GM10248 (cell line): ENCODE measurements at regions not wholly inside any gene's neighbourhood (a gene's known extent, or its start where the extent isn't known, plus 50 kb on each side); places are given as distances from the start of the nearest gene placed in this dataset.

Experiments used
- CTCF ChIA-PET: fragments of 300-600 bp; sonication (Branson Sonifier 250); formaldehyde crosslinking; extraction: SDS; loops from one replicate; lab custom pipeline; 2021; ENCODE audit warnings: antibody characterized with exemption; lab: Yijun Ruan, JAX
- POLR2A ChIA-PET: fragments of 350-650 bp; sonication (Branson Sonifier 250); formaldehyde crosslinking; extraction: SDS; loops from one replicate; lab custom pipeline; 2020; ENCODE audit warnings: antibody characterized with exemption; lab: Yijun Ruan, JAX
- DNase-seq: peaks from one replicate; pipeline ENCODE4 v3.0.0; 2012; ENCODE audit errors: extremely low spot score
- TF ChIP-seq, protein P1 (sequence below): IDR thresholded peaks from 2 replicates; pipeline ENCODE4 v1.5.1; 2012; ENCODE audit warnings: mild to moderate bottlenecking, low read depth; ENCODE audit errors: extremely low read depth, missing control alignments, control extremely low read depth

GRCh38 chr5:68732251-68732650 lies 361.6 kb upstream of the SLC30A5 start:
- ChIA-PET CTCF (interaction anchor here (0.7 to 1.6 kb wide), 3 partner anchors 9 to 276 kb away, joined by 3 to 7 read pairs (median 4); no protein-coding TSS in a partner anchor), POLR2A (no interaction called here)
- TF ChIP-seq, protein P1, sequence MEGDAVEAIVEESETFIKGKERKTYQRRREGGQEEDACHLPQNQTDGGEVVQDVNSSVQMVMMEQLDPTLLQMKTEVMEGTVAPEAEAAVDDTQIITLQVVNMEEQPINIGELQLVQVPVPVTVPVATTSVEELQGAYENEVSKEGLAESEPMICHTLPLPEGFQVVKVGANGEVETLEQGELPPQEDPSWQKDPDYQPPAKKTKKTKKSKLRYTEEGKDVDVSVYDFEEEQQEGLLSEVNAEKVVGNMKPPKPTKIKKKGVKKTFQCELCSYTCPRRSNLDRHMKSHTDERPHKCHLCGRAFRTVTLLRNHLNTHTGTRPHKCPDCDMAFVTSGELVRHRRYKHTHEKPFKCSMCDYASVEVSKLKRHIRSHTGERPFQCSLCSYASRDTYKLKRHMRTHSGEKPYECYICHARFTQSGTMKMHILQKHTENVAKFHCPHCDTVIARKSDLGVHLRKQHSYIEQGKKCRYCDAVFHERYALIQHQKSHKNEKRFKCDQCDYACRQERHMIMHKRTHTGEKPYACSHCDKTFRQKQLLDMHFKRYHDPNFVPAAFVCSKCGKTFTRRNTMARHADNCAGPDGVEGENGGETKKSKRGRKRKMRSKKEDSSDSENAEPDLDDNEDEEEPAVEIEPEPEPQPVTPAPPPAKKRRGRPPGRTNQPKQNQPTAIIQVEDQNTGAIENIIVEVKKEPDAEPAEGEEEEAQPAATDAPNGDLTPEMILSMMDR, result no peak
- no peak for DNase-seq

- POLR2A ChIA-PET, result no interaction called here
- TF ChIP-seq, protein P1, result no peak
- no peak for DNase-seq
- CTCF ChIA-PET, result interaction anchor here (1.3 to 1.9 kb wide), 2 partner anchors 11 to 23 kb away, joined by 3 to 6 read pairs; no protein-coding TSS in a partner anchor
Measured at GRCh38 chr5:68734781-68735180, 359.0 kb upstream of the SLC30A5 start.

DNA sequence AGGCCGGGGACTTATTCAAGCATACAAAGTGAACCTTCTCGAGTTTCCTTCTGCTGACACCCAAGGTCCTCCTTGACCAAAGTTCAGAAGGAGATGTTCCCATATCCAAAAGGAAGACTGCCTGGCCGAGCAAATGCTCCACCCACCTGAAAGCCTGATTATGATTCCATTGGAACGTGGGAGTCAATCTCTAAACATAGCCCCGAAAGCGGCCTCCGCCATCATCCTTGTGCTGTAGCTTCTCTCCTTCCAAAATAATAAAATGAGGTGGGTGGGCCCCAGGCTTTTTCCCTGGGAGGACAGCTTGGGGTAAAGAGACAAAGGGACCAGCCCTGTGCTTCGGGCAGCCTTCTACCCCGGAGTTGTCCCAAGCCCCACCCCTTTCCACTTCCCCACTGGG lies 355.6 kb upstream of the SLC30A5 start:
- POLR2A ChIA-PET, result no interaction called here
- TF ChIP-seq, protein P1, result no peak
- CTCF ChIA-PET, result interaction anchor here (1.4 kb wide), 1 partner anchor 10 kb away, joined by 4 read pairs; no protein-coding TSS in a partner anchor
- DNase-seq, result no peak

DNA sequence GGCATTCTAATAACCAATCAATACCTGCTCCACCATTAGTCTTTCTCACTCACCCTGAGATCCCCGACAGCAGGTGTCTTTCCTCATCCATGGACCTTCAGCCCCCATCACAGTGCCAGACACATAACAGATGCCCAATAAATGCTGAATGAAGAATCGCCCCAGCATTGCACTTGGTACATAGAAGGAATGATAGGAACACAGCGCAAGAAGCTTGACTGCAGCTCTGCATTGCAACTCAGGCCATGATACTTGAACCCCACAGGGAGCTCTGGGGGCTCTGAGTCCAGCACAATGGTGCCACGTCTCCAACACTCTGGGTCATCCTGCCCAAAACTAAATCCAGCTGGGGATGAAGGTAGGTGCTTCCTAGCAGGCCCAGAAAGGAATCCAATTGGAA lies 355.0 kb upstream of the SLC30A5 start:
- CTCF ChIA-PET, result interaction anchor here (1.4 kb wide), 1 partner anchor 11 kb away, joined by 4 read pairs; no protein-coding TSS in a partner anchor
- DNase-seq, result no peak
- POLR2A ChIA-PET, result no interaction called here
- TF ChIP-seq, protein P1, result no peak

GRCh38 chr5:68739752-68740151 lies 354.1 kb upstream of the SLC30A5 start:
- ChIA-PET POLR2A (no interaction called here), CTCF (no interaction called here)
- TF ChIP-seq, protein P1, result no peak
- peak; percentile 30 for DNase-seq

DNA sequence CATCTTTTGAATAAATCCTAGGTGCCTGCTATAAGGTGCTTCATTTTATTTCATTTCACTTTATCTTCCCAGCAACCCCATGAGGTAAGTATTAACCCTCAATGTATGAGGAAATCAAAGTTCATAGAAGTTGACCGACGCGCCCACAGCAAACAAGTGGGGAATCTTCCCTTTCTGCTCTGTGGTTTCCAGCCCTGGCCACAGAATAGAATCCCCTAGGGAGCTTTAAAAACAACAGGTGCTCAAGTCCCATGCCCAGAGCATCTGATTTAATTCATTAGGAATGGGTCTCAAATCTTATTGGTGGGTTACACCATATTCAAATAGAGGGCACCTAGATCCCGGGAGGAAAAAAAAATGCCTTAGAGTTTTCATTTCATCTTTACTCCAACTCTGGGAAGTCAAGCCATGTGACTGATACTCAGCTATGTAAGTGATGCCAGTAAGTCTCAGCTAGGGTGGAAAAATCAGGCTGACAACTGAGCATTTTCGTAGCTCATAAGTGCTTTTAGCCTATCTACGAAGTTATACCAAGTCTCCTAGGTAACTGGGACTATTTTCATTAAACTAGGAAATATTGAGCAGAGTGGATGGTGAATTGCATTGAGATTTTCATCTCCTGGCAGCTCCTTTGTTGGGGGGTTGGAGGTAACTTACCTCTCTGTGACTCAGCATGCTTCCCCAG lies 353.4 kb upstream of the SLC30A5 start:
- peak; percentile 31 for DNase-seq
- TF ChIP-seq, protein P1, result no peak
- ChIA-PET CTCF (interaction anchor here (1.1 kb wide), 1 partner anchor 31 kb away, joined by 3 read pairs; no protein-coding TSS in a partner anchor), POLR2A (no interaction called here)
